ENCODE measurements at regions not wholly inside any gene's neighbourhood (a gene's known extent, or its start where the extent isn't known, plus 50 kb on each side); places are given as distances from the start of the nearest gene placed in this dataset.

DNA sequence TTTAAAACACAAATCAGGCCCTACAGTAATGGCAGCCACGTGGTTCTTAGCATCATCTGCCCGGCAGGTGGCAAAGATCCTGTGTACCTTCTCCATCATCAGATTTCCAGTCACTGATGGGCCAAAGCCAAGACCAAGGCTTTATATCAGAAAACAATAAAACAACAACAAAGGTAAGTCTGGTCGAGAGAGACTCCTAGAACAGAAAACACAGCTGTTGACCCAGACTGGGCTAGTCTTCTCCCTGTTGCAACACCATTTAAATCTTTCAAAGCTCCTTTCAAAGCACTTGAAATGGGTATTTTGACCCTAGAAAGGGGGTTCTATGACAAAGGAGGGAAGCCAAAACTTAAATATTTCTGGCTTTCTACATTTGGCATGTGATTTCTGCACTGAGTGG, 285.6 kb downstream of the IPMK start:
- TF ChIP-seq, protein P1, sequence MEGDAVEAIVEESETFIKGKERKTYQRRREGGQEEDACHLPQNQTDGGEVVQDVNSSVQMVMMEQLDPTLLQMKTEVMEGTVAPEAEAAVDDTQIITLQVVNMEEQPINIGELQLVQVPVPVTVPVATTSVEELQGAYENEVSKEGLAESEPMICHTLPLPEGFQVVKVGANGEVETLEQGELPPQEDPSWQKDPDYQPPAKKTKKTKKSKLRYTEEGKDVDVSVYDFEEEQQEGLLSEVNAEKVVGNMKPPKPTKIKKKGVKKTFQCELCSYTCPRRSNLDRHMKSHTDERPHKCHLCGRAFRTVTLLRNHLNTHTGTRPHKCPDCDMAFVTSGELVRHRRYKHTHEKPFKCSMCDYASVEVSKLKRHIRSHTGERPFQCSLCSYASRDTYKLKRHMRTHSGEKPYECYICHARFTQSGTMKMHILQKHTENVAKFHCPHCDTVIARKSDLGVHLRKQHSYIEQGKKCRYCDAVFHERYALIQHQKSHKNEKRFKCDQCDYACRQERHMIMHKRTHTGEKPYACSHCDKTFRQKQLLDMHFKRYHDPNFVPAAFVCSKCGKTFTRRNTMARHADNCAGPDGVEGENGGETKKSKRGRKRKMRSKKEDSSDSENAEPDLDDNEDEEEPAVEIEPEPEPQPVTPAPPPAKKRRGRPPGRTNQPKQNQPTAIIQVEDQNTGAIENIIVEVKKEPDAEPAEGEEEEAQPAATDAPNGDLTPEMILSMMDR (conservative IDR thresholded peaks at IDR 0.05; ENCODE audit: low read length), result no peak
- TF ChIP-seq EZH2phosphoT487 (IDR thresholded peaks at IDR 0.05; ENCODE audit: borderline replicate concordance, low read depth, low read length), result no peak
